ENCODE measurements at regions not wholly inside any gene's neighbourhood (a gene's known extent, or its start where the extent isn't known, plus 50 kb on each side); places are given as distances from the start of the nearest gene placed in this dataset.
"Not testable (repeated sequence)": the region's sequence is repeated elsewhere in the genome, so short reads cannot be mapped to it uniquely, and the experiment has no call there.

DNA sequence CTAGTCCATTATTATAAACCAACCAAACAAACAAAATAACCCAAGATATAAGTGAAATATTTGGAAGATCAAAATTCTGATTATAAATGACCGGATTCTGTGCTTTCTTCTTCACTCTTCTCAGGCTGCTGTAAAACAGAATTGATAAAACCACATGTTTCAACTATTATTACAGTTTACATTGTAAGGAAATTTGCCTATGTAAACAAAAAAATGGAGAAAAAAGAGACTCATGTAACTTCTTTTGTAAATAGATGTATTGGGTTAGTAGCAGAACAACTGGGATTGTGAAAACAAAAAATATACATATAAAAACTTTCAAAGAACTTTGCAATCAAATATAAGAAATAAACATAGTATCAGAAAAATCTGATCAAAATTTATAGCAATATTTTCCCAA is 295.2 kb upstream of the CCDC179 start:
- no peak for DNase-seq

DNA sequence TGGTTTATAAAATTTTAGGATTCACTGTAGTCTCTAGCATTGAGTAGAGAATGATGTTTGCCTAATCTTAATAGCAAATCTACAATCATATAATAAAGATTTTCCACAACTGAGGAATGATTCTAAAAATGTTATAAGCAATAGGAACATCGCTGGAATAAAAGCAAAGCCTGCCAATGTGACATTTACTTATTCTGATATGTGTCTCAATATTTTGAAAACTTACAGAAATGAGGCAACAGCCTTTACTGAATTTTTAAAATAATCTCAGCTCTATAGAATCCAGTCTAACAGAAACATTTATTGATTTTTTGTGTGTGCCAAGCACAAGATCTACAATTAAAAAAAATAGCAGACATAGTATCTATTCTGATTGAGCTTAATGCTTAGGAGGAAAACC is 303.7 kb upstream of the CCDC179 start:
- no peak for DNase-seq

- no peak for DNase-seq
These were observed 306.1 kb upstream of the CCDC179 start for GRCh38 chr11:23166376-23166775.

GRCh38 chr11:23179609-23180008 is 319.3 kb upstream of the CCDC179 start:
- DNase-seq = no peak

GRCh38 chr11:23181022-23181807 is 320.9 kb upstream of the CCDC179 start:
- no peak for DNase-seq

DNA sequence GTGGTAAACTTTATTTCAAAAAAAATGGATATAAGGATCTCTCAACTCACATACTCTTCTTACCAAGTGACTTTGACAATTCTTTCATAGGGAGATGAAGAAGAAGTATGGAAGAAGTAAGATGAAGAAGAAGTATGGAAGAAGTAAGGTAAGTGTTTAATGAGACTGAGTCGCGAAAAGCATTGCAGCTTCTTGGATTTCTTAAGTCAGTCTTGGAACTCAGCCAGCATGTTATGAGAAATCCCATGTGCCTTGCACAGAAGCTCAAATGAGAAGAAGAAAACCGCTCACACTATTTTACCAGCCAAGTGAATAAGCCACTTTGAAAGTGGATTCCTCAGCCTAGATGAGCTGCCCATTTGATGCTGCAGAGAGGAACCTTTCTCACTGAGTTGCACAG is 332.0 kb upstream of the CCDC179 start:
- DNase-seq = no peak

GRCh38 chr11:23201936-23202522 is 341.8 kb upstream of the CCDC179 start:
- DNase-seq = no peak

GRCh38 chr11:23202611-23203010 is 342.3 kb upstream of the CCDC179 start:
- no peak for DNase-seq

DNA sequence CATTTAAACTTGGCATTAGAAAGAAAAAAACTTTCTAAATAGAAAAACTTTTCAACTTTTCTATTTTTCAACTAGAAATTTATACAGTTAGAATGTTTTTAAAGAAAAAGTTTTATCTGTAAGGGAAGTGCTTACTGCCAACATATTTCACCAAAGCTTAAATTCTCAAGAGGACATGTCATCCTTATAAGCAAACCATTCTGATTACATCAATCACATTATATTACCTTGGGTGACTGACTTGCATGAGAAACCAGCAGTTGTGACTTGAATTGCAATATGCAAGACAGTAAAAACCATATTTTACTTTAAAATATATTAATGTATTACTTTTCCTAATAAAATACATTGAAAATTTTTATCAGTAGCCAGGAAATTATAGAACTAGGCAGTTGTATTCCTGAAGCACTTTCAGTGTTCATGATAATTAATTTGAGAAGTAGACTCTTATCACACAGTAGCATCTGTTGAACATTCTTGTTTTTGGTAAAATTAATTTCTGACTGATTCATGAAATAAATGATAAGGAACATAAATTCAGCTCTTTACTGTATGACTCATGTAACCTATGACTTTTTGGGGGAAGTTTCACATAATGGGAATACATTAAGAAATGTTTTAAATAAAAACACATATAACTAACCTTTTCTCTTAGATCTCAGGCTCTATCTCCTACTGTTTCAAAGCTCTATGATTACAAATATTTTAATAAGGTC is 345.0 kb upstream of the CCDC179 start:
- no peak for DNase-seq

- DNase-seq = no peak
These were observed 346.6 kb upstream of the CCDC179 start for GRCh38 chr11:23206741-23207336.

DNA sequence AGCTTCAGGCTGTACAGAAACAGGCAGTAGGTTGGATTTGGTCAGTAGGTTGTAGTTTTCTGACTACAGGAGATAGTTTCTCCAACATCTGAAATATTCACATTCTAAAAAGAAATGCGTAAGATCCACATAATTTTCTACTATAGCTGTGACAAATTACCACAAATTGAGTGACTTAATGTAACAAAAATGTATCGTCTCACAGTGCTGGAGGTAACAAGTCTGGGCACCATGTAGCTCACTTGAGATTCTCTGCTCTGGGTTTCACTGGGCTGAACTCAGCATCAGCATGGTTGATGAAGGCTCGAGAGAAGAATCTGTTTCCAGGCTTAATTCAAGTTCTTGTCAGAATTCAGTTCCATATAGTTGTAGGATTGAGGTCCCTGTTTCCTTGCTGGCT is 350.9 kb upstream of the CCDC179 start:
- no peak for DNase-seq

GRCh38 chr11:23212807-23213206 is 352.5 kb upstream of the CCDC179 start:
- DNase-seq = no peak

DNA sequence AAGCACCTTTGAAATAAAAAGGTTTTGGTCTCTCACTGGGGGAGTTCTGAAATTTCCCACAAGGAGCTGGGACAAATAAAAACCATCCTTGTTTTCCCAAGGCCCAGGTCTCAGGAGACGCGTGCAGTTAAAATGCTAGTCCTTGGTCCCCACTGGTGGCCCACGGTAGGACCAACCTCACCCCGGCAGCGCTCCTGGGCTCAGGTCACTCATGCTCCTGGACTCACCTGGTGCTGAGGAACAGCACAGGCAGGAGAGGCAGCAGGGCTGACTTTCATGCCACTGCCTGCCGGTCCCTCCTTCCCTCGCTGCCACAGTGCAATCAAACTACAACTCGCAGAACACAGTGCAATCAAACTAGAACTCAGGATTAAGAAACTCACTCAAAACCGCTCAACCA is 356.8 kb upstream of the CCDC179 start:
- no peak for DNase-seq

DNA sequence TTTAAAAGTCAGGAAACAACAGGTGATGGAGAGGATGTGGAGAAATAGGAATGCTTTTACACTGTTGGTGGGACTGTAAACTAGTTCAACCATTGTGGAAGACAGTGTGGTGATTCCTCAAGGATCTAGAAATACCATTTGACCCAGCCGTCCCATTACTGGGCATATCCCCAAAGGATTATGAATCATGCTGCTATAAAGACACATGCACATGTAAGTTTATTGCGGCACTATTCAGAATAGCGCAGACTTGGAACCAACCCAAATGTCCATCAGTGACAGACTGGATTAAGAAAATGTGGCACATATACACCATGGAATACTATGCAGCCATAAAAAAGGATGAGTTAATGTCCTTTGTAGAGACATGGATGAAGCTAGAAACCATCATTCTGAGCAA is 359.8 kb upstream of the CCDC179 start:
- DNase-seq = not testable (repeated sequence)

- DNase-seq = no peak
These were observed 361.1 kb upstream of the CCDC179 start for GRCh38 chr11:23221366-23221765.

- no peak for DNase-seq
These were observed 366.2 kb upstream of the CCDC179 start for GRCh38 chr11:23226331-23227077.

- DNase-seq = no peak
These were observed 366.8 kb upstream of the CCDC179 start for GRCh38 chr11:23227078-23227445.

DNA sequence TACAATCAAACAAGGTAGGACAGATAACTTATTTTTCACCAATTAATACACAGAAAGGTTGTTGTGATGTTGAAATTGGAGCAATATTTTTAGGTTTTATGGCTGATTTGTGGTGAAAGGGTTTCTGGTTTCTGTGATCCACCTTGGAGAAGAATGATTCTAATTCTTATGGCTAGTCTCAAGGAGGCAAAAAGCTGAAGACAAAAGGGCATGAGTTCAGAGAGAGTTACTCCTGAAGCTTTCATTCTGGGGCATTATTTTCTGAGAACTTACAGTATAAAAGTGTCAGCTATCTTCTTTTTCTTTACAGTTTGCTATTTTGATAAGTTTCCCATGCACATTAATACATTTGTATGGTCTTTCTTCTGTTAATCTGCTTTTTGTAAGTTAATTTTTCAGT is 372.4 kb upstream of the CCDC179 start:
- DNase-seq = no peak

DNA sequence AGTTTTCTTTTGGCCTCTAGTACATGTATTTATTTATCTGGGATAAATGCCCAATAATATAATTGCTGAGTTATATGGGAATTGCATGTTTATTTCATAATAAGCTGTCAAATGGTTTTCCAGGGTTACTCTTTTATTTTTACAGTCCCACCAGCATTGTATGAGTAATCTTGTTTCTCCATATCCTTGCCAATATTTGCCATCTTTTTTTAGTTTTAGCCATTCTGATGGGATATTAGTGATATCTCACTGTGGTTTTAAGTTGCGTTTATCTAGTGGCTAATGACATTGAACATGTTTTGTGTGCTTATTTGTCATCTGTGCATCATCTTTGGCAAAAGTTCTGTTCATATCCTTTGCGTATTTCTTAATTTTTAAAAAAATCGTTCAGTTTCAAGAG is 372.8 kb upstream of the CCDC179 start:
- no peak for DNase-seq

DNA sequence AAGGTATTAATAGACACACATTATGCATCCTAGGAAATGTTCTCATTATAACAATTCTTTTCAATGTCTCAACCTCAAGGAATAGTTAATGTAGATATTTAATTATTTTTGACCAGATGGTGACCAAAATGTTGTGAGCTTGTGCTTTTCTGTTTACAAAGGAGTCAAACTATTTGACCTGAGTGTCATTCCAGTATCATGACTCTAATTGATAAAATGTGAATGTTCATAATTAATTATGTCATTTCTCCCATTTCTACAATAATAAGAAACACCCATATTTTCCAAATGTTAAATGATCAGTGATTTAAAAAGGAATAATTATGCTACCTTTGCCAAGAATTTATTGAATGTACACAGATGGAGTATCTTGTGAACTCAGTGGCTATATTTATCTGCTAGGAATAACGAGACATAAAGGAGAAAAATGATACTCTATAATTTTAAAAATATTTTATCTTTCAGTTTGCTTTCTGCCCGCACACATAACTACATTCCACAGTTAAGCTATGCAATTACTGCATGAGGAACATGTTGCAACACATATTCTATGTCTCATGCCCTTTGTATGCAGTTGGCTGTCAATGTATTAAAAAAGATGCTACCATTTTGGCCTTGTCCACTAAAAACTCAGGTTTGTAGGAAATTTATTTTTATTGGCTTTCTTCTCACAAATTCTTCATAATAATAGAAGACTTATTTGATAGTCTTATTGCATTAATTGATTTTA is 376.7 kb upstream of the CCDC179 start:
- no peak for DNase-seq

DNA sequence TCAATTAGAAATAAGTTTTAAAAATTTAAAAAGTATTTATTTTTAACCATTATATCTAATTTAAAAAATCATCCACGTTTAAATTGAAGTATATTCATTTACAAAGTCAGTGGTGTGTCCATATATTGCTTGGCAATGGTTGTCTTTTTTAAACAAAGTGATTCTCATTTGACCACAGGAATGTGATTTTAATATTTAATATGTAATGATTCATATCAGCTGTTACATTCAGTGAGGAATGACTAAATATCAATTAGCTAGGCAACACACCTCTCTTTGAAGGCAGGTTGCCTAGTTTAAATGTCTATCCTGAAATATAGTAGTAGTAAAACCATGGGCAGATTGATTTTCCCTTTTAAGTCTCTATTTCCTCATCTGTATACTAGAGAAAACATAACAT is 392.2 kb upstream of the CCDC179 start:
- no peak for DNase-seq

GRCh38 chr11:23257088-23257487 is 396.8 kb upstream of the CCDC179 start:
- no peak for DNase-seq
